Colonic mucosa (tissue), 4 donors: ENCODE measurements at regions not wholly inside any gene's neighbourhood (a gene's known extent, or its start where the extent isn't known, plus 50 kb on each side); places are given as distances from the start of the nearest gene placed in this dataset.
"Not testable (repeated sequence)": the region's sequence is repeated elsewhere in the genome, so short reads cannot be mapped to it uniquely, and the experiment has no call there.

Source experiments
- DNase-seq: peaks from one replicate; pipeline ENCODE4 v3.0.0-alpha.2; 2020
- H3K27ac ChIP-seq: fragments of 200-600 bp; one replicate; pipeline ENCODE4 v1.8.0; 2021
- H3K27me3 ChIP-seq: fragments of 200-600 bp; one replicate; pipeline ENCODE4 v1.8.0; 2021
- H3K36me3 ChIP-seq: fragments of 200-600 bp; one replicate; pipeline ENCODE4 v1.8.0; 2021
- H3K4me1 ChIP-seq: fragments of 200-600 bp; one replicate; pipeline ENCODE4 v1.8.0; 2021; ENCODE audit warnings: mild to moderate bottlenecking
- H3K4me3 ChIP-seq: fragments of 200-600 bp; one replicate; pipeline ENCODE4 v1.8.0; 2021
- H3K9ac ChIP-seq, 2 donors: one replicate each; pipeline ENCODE4 v1.7.0; 2013; ENCODE audit warnings: control low read depth in 2 of 2, low read depth in 2 of 2, low read length in 2 of 2
- H3K9me3 ChIP-seq: fragments of 200-600 bp; one replicate; pipeline ENCODE4 v1.8.0; 2021
- intact Hi-C: fragments of 100-400 bp; cut with DNase I; formaldehyde crosslinking; loops from one replicate; pipeline ENCODE4 v1.14.1; 2022
- TF ChIP-seq, protein P1 (sequence below): fragments of 200-600 bp; IDR thresholded peaks from one replicate; pipeline ENCODE4 v1.8.0; 2022; ENCODE audit warnings: antibody characterized with exemption, mild to moderate bottlenecking
- donor health status: healthy.
- donor health status: DM: no; HTN: no; CAD: no.
- donor health status: DM: no; HTN: no; CAD: no.

- intact Hi-C loops = loop anchor here (10.0 kb wide), 1 partner anchor 57 kb away; no protein-coding TSS in a partner anchor
- Histone ChIP-seq H3K9me3 (no peaks in the 10 kb centered on the region), H3K9ac (no peak overlapping the region), H3K27me3 (no peaks in the 10 kb centered on the region), H3K4me3 (no peak overlapping the region), H3K4me1 (no peaks in the 10 kb centered on the region), H3K27ac (no peak overlapping the region), H3K36me3 (no peaks in the 10 kb centered on the region)
- DNase-seq = no peak
- TF ChIP-seq, protein P1, sequence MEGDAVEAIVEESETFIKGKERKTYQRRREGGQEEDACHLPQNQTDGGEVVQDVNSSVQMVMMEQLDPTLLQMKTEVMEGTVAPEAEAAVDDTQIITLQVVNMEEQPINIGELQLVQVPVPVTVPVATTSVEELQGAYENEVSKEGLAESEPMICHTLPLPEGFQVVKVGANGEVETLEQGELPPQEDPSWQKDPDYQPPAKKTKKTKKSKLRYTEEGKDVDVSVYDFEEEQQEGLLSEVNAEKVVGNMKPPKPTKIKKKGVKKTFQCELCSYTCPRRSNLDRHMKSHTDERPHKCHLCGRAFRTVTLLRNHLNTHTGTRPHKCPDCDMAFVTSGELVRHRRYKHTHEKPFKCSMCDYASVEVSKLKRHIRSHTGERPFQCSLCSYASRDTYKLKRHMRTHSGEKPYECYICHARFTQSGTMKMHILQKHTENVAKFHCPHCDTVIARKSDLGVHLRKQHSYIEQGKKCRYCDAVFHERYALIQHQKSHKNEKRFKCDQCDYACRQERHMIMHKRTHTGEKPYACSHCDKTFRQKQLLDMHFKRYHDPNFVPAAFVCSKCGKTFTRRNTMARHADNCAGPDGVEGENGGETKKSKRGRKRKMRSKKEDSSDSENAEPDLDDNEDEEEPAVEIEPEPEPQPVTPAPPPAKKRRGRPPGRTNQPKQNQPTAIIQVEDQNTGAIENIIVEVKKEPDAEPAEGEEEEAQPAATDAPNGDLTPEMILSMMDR = no peak
Observed at GRCh38 chr4:155582041-155582440, 84.6 kb upstream of the GUCY1A1 start.

- no peak for DNase-seq
- Histone ChIP-seq H3K4me1 (no peaks in the 10 kb centered on the region), H3K4me3 (no peak overlapping the region), H3K27me3 (no peaks in the 10 kb centered on the region), H3K9me3 (no peaks in the 10 kb centered on the region), H3K36me3 (no peaks in the 10 kb centered on the region), H3K9ac (no peak overlapping the region), H3K27ac (no peak overlapping the region)
- intact Hi-C loops = no loop called here
- TF ChIP-seq, protein P1 = no peak
Observed at GRCh38 chr4:155578726-155579370, 87.8 kb upstream of the GUCY1A1 start.

DNA sequence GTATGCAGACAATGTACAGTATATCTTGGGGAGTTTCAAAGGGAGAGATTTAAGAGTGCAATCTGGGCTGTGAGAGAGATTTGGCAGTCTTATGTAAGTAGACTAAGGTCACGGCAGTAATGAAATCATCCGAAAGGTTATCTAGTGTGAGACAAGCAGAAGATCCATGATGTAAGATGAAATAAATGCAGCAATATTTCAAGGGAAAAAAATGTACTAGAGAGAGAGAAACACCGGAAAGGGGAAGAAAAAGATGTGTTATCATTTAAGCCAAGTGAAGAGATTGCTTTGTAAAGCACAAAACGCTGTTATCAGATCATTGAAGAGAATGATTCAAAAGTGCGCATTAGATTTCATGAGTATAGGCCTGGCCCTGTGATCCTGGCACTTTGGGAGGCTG lies 88.4 kb upstream of the GUCY1A1 start:
- no peak overlapping the region for H3K9ac ChIP-seq
- no peaks in the 10 kb centered on the region for H3K4me1 ChIP-seq
- H3K27me3 ChIP-seq = no peaks in the 10 kb centered on the region
- intact Hi-C loops = no loop called here
- no peak overlapping the region for H3K27ac ChIP-seq
- no peaks in the 10 kb centered on the region for H3K9me3 ChIP-seq
- DNase-seq = no peak
- H3K36me3 ChIP-seq = no peaks in the 10 kb centered on the region
- TF ChIP-seq, protein P1 = no peak
- no peak overlapping the region for H3K4me3 ChIP-seq

- not testable (repeated sequence) for H3K27me3 ChIP-seq
Observed at GRCh38 chr4:155574329-155574728, 92.3 kb upstream of the GUCY1A1 start.

GRCh38 chr4:155573126-155573525 lies 93.5 kb upstream of the GUCY1A1 start:
- DNase-seq = no peak
- H3K27ac ChIP-seq = no peak overlapping the region
- intact Hi-C loops = loop anchor here (2.0 kb wide), 1 partner anchor 30 kb away; no protein-coding TSS in a partner anchor
- TF ChIP-seq, protein P1 = no peak
- H3K9me3 ChIP-seq = no peaks in the 10 kb centered on the region
- H3K9ac ChIP-seq = no peak overlapping the region
- no peaks in the 10 kb centered on the region for H3K27me3 ChIP-seq
- H3K4me3 ChIP-seq = no peak overlapping the region
- H3K4me1 ChIP-seq = no peaks in the 10 kb centered on the region
- H3K36me3 ChIP-seq = no peaks in the 10 kb centered on the region

More at GRCh38 chr4:155574329-155574728, 92.3 kb upstream of the GUCY1A1 start:
- intact Hi-C loops, H3K36me3 ChIP-seq, DNase-seq, H3K27ac ChIP-seq, H3K9ac ChIP-seq, H3K4me3 ChIP-seq, H3K9me3 ChIP-seq, H3K4me1 ChIP-seq: not testable (repeated sequence)

- no peak for DNase-seq
- no peaks in the 10 kb centered on the region for H3K9me3 ChIP-seq
- no peak overlapping the region for H3K4me3 ChIP-seq
- H3K36me3 ChIP-seq = no peaks in the 10 kb centered on the region
- H3K4me1 ChIP-seq = no peaks in the 10 kb centered on the region
- TF ChIP-seq, protein P1 = no peak
- H3K9ac ChIP-seq = no peak overlapping the region
- intact Hi-C loops = loop anchor here (2.0 kb wide), 1 partner anchor 31 kb away; no protein-coding TSS in a partner anchor
- H3K27ac ChIP-seq = no peak overlapping the region
- H3K27me3 ChIP-seq = no peaks in the 10 kb centered on the region
Observed at GRCh38 chr4:155572106-155572703, 94.4 kb upstream of the GUCY1A1 start.
